HG02759 (cell line): ENCODE measurements at regions not wholly inside any gene's neighbourhood (a gene's known extent, or its start where the extent isn't known, plus 50 kb on each side); places are given as distances from the start of the nearest gene placed in this dataset.
"Not testable (repeated sequence)": the region's sequence is repeated elsewhere in the genome, so short reads cannot be mapped to it uniquely, and the experiment has no call there.

ENCODE experiments used
- ATAC-seq: cut with Tn5 transposase; IDR thresholded peaks from one replicate; pipeline ENCODE4 v1.9.1; 2021; ENCODE audit warnings: mild to moderate bottlenecking, moderate library complexity; ENCODE audit not compliant: unreplicated experiment

GRCh38 chr3:15982667-15983196 is 185.0 kb upstream of the ANKRD28 start:
- no peak for ATAC-seq

- ATAC-seq, result no peak
These were observed 185.5 kb upstream of the ANKRD28 start for GRCh38 chr3:15983232-15983631.

GRCh38 chr3:15983693-15984092 is 185.9 kb upstream of the ANKRD28 start:
- ATAC-seq, result no peak

GRCh38 chr3:15989419-15989818 is 185.1 kb upstream of the GALNT15 start:
- no peak for ATAC-seq

- ATAC-seq, result not testable (repeated sequence)
These were observed 180.8 kb upstream of the GALNT15 start for GRCh38 chr3:15993660-15994059.

GRCh38 chr3:15996496-15996895 is 178.0 kb upstream of the GALNT15 start:
- not testable (repeated sequence) for ATAC-seq

GRCh38 chr3:15997274-15997943 is 177.1 kb upstream of the GALNT15 start:
- peak; percentile 75 for ATAC-seq

- ATAC-seq, result no peak
These were observed 175.6 kb upstream of the GALNT15 start for GRCh38 chr3:15998911-15999310.

GRCh38 chr3:16004812-16005211 is 169.7 kb upstream of the GALNT15 start:
- no peak for ATAC-seq

GRCh38 chr3:16011376-16011775 is 163.1 kb upstream of the GALNT15 start:
- no peak for ATAC-seq

GRCh38 chr3:16012086-16012485 is 162.4 kb upstream of the GALNT15 start:
- ATAC-seq, result no peak

GRCh38 chr3:16013568-16013967 is 160.9 kb upstream of the GALNT15 start:
- no peak for ATAC-seq

- ATAC-seq, result not testable (repeated sequence)
These were observed 152.7 kb upstream of the GALNT15 start for GRCh38 chr3:16021801-16022200.

- ATAC-seq, result not testable (repeated sequence)
These were observed 150.6 kb upstream of the GALNT15 start for GRCh38 chr3:16023881-16024280.

GRCh38 chr3:16024548-16024947 is 149.9 kb upstream of the GALNT15 start:
- no peak for ATAC-seq

- ATAC-seq, result no peak
These were observed 147.7 kb upstream of the GALNT15 start for GRCh38 chr3:16026753-16027152.

- ATAC-seq, result no peak
These were observed 145.9 kb upstream of the GALNT15 start for GRCh38 chr3:16028604-16029003.

- ATAC-seq, result no peak
These were observed 144.1 kb upstream of the GALNT15 start for GRCh38 chr3:16030342-16030741.

GRCh38 chr3:16031434-16031833 is 143.0 kb upstream of the GALNT15 start:
- ATAC-seq, result no peak

GRCh38 chr3:16033889-16034687 is 140.4 kb upstream of the GALNT15 start:
- no peak for ATAC-seq

GRCh38 chr3:16040991-16041390 is 133.5 kb upstream of the GALNT15 start:
- ATAC-seq, result no peak
